ENCODE measurements at regions not wholly inside any gene's neighbourhood (a gene's known extent, or its start where the extent isn't known, plus 50 kb on each side); places are given as distances from the start of the nearest gene placed in this dataset.

- Histone ChIP-seq H3K36me3 (no peaks in the 10 kb centered on the region), H3K4me1 (replicated peaks) (no peaks in the 10 kb centered on the region), H3K27ac (no peak overlapping the region), H3K9me3 (no peaks in the 10 kb centered on the region), H3K27me3 (replicated peaks; ENCODE audit: insufficient read depth) (no peaks in the 10 kb centered on the region), H3K4me3 (no peak overlapping the region)
- WGBS = 84% methylated on average over 4 of the region's 4 CpGs
- intact Hi-C loops (cut with DNase I) = no loop called here
- no peak for TF ChIP-seq CTCF (IDR thresholded peaks at IDR 0.05)
- TF ChIP-seq POLR2A (IDR thresholded peaks at IDR 0.05) = no peak
- no peak for TF ChIP-seq POLR2AphosphoS5 (IDR thresholded peaks at IDR 0.05)
- no peak for DNase-seq (ENCODE audit: low spot score)
Measured at GRCh38 chr5:7955476-7955875, 86.5 kb downstream of the MTRR start.

DNA sequence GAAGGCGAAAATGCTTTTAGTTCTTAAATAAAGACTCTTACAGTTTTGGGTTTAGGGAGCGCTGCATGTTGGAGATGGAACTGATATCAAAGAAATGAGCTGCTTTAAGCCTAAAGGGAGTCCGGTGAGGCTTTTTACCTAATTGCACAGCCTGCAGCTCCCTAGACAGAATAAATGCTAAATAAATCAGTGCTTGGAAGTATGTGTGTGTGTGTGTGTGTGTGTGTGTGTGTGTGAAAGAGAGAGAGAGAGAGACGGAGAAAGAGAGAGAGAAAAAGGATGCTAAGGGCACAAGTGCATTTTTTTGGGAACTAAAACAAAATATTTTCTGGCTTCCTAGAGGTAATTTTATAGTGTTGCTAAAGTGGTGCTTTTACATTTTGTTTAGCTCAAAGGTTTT, 88.4 kb downstream of the MTRR start:
- WGBS = 71% methylated on average over 4 of the region's 4 CpGs
- Histone ChIP-seq H3K9me3 (no peaks in the 10 kb centered on the region), H3K36me3 (no peaks in the 10 kb centered on the region), H3K4me1 (replicated peaks) (no peaks in the 10 kb centered on the region), H3K27ac (no peak overlapping the region), H3K4me3 (no peak overlapping the region), H3K27me3 (replicated peaks; ENCODE audit: insufficient read depth) (no peaks in the 10 kb centered on the region)
- no peak for DNase-seq (ENCODE audit: low spot score)
- TF ChIP-seq POLR2AphosphoS5 (IDR thresholded peaks at IDR 0.05) (no peak), POLR2A (IDR thresholded peaks at IDR 0.05) (no peak), CTCF (IDR thresholded peaks at IDR 0.05) (no peak)
- intact Hi-C loops (cut with DNase I) = no loop called here

DNA sequence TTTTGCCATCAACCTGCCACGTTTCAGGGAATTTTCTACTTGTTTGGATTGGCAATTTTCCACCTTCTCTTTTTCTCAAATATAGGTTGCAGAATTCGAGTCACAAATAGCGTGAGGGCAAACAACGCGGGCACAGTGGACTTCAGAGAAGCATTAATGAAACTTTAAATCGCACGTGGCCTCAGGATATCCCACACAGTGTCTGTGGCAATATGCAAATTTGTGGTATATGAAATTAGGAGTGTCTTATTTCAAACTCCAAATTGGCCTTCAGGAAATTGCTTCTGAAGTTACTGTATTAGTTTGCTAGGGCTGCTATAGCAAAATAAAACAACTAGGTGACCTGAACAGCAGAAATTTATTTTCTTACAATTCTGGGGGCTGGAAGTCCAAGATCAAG, 91.2 kb downstream of the MTRR start:
- TF ChIP-seq POLR2A (IDR thresholded peaks at IDR 0.05) (no peak), POLR2AphosphoS5 (IDR thresholded peaks at IDR 0.05) (no peak), CTCF (IDR thresholded peaks at IDR 0.05) (no peak)
- no peaks in the 10 kb centered on the region for H3K36me3 ChIP-seq
- no peaks in the 10 kb centered on the region for H3K27me3 ChIP-seq (replicated peaks; ENCODE audit: insufficient read depth)
- WGBS = 70% methylated on average over 7 of the region's 7 CpGs
- H3K4me3 ChIP-seq = no peak overlapping the region
- H3K4me1 ChIP-seq (replicated peaks) = no peaks in the 10 kb centered on the region
- intact Hi-C loops (cut with DNase I) = no loop called here
- no peak for DNase-seq (ENCODE audit: low spot score)
- H3K9me3 ChIP-seq = no peaks in the 10 kb centered on the region
- no peak overlapping the region for H3K27ac ChIP-seq

DNA sequence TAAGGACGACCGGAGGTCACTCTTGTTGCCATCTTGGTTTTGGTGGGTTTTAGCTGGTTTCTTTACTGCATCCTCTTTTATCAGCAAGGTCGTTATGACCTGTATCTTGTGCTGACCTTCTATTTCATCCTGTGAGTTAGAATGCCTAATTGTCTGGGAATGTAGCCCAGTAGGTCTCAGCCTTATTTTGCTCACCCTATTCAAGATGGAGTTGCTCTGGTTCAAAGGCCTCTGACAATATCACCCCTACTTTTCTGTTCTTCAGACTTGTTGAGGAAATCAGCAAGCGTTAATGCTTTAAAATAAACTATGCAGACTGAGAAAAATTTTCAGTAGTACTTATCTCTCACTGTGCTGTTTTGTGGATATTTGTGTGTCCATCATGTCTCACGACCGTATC, 92.6 kb downstream of the MTRR start:
- Histone ChIP-seq H3K27me3 (replicated peaks; ENCODE audit: insufficient read depth) (no peaks in the 10 kb centered on the region), H3K36me3 (no peaks in the 10 kb centered on the region), H3K9me3 (no peaks in the 10 kb centered on the region), H3K4me3 (no peak overlapping the region), H3K27ac (no peak overlapping the region), H3K4me1 (replicated peaks) (no peaks in the 10 kb centered on the region)
- DNase-seq (ENCODE audit: low spot score) = no peak
- intact Hi-C loops (cut with DNase I) = no loop called here
- TF ChIP-seq POLR2AphosphoS5 (IDR thresholded peaks at IDR 0.05) (no peak), CTCF (IDR thresholded peaks at IDR 0.05) (no peak), POLR2A (IDR thresholded peaks at IDR 0.05) (no peak)
- 80% methylated on average over 6 of the region's 6 CpGs for WGBS

GRCh38 chr5:7970816-7971215, 101.9 kb downstream of the MTRR start:
- intact Hi-C loops (cut with DNase I) = no loop called here

More at GRCh38 chr5:7970816-7971215, 101.9 kb downstream of the MTRR start:
- H3K27ac ChIP-seq = no peak overlapping the region
- 93% methylated on average over 3 of the region's 3 CpGs for WGBS
- no peaks in the 10 kb centered on the region for H3K27me3 ChIP-seq (replicated peaks; ENCODE audit: insufficient read depth)
- H3K9me3 ChIP-seq = no peaks in the 10 kb centered on the region
- DNase-seq (ENCODE audit: low spot score) = no peak
- TF ChIP-seq POLR2A (IDR thresholded peaks at IDR 0.05) (no peak), CTCF (IDR thresholded peaks at IDR 0.05) (no peak), POLR2AphosphoS5 (IDR thresholded peaks at IDR 0.05) (no peak)
- no peak overlapping the region for H3K4me3 ChIP-seq
- no peaks in the 10 kb centered on the region for H3K4me1 ChIP-seq (replicated peaks)
- no peaks in the 10 kb centered on the region for H3K36me3 ChIP-seq
